ENCODE measurements at regions not wholly inside any gene's neighbourhood (a gene's known extent, or its start where the extent isn't known, plus 50 kb on each side); places are given as distances from the start of the nearest gene placed in this dataset.

GRCh38 chrX:10377427-10377826 lies 220.7 kb downstream of the CLCN4 start:
- no peak overlapping the region for H3K4me3 ChIP-seq
- no peak for TF ChIP-seq CTCF (IDR thresholded peaks at IDR 0.05 in 8 of 11, conservative IDR thresholded peaks at IDR 0.05 in 3 of 11)
- no peak for TF ChIP-seq POLR2A (IDR thresholded peaks at IDR 0.05)
- no peak for TF ChIP-seq POLR2AphosphoS5 (IDR thresholded peaks at IDR 0.05)
- H3K36me3 ChIP-seq = no peaks in the 10 kb centered on the region
- no peak for DNase-seq
- peaks cover 0 to 37% (median 18%) of the 10 kb centered on the region in 8 donors for H3K9me3 ChIP-seq
- no peaks in the 10 kb centered on the region for H3K4me1 ChIP-seq
- H3K27ac ChIP-seq = no peak overlapping the region
- no peaks in the 10 kb centered on the region for H3K27me3 ChIP-seq (replicated peaks in 1 of 7)
- intact Hi-C loops (cut with DNase I; ENCODE audit: low total_unique reads) = no loop called here

GRCh38 chrX:10379878-10380277 lies 223.1 kb downstream of the CLCN4 start:
- WGBS, 5 donors = 11 to 23% (median 13%) methylated on average over 3 of the region's 3 CpGs
- Histone ChIP-seq H3K4me3 (no peak overlapping the region), H3K9me3 (peaks cover 0 to 37% (median 18%) of the 10 kb centered on the region in 8 donors), H3K36me3 (no peaks in the 10 kb centered on the region), H3K27ac (no peak overlapping the region), H3K27me3 (replicated peaks in 1 of 7) (no peaks in the 10 kb centered on the region), H3K4me1 (no peaks in the 10 kb centered on the region)
- no peak for TF ChIP-seq CTCF (IDR thresholded peaks at IDR 0.05 in 8 of 11, conservative IDR thresholded peaks at IDR 0.05 in 3 of 11)
- no peak for TF ChIP-seq POLR2A (IDR thresholded peaks at IDR 0.05)
- TF ChIP-seq POLR2AphosphoS5 (IDR thresholded peaks at IDR 0.05) = no peak
- intact Hi-C loops (cut with DNase I; ENCODE audit: low total_unique reads) = no loop called here
- DNase-seq = no peak

GRCh38 chrX:10380300-10380699 lies 223.5 kb downstream of the CLCN4 start:
- Histone ChIP-seq H3K27ac (no peak overlapping the region), H3K4me3 (no peak overlapping the region), H3K4me1 (no peaks in the 10 kb centered on the region), H3K36me3 (no peaks in the 10 kb centered on the region), H3K27me3 (replicated peaks in 1 of 7) (no peaks in the 10 kb centered on the region), H3K9me3 (peaks cover 0 to 36% (median 18%) of the 10 kb centered on the region in 8 donors)
- WGBS, 5 donors = 64 to 83% (median 72%) methylated on average over 2 of the region's 2 CpGs
- intact Hi-C loops (cut with DNase I; ENCODE audit: low total_unique reads) = no loop called here
- no peak for DNase-seq
- TF ChIP-seq POLR2AphosphoS5 (IDR thresholded peaks at IDR 0.05) = no peak
- TF ChIP-seq CTCF (IDR thresholded peaks at IDR 0.05 in 8 of 11, conservative IDR thresholded peaks at IDR 0.05 in 3 of 11) = no peak
- TF ChIP-seq POLR2A (IDR thresholded peaks at IDR 0.05) = no peak

- no peak overlapping the region for H3K27ac ChIP-seq
- DNase-seq = no peak
- peaks cover 0 to 27% (median 15%) of the 10 kb centered on the region in 8 donors for H3K9me3 ChIP-seq
- 43 to 85% (median 75%) methylated on average over 1 of the region's 1 CpG for WGBS, 5 donors
- no peaks in the 10 kb centered on the region for H3K36me3 ChIP-seq
- H3K27me3 ChIP-seq (replicated peaks in 1 of 7) = no peaks in the 10 kb centered on the region
- H3K4me1 ChIP-seq = no peaks in the 10 kb centered on the region
- intact Hi-C loops (cut with DNase I; ENCODE audit: low total_unique reads) = no loop called here
- TF ChIP-seq POLR2A (IDR thresholded peaks at IDR 0.05) (no peak), POLR2AphosphoS5 (IDR thresholded peaks at IDR 0.05) (no peak), CTCF (IDR thresholded peaks at IDR 0.05 in 8 of 11, conservative IDR thresholded peaks at IDR 0.05 in 3 of 11) (no peak)
- H3K4me3 ChIP-seq = no peak overlapping the region
Observed at GRCh38 chrX:10381193-10381592, 224.4 kb downstream of the CLCN4 start.

Data from spleen (tissue), 11 donors.